ENCODE measurements at regions not wholly inside any gene's neighbourhood (a gene's known extent, or its start where the extent isn't known, plus 50 kb on each side); places are given as distances from the start of the nearest gene placed in this dataset.

DNA sequence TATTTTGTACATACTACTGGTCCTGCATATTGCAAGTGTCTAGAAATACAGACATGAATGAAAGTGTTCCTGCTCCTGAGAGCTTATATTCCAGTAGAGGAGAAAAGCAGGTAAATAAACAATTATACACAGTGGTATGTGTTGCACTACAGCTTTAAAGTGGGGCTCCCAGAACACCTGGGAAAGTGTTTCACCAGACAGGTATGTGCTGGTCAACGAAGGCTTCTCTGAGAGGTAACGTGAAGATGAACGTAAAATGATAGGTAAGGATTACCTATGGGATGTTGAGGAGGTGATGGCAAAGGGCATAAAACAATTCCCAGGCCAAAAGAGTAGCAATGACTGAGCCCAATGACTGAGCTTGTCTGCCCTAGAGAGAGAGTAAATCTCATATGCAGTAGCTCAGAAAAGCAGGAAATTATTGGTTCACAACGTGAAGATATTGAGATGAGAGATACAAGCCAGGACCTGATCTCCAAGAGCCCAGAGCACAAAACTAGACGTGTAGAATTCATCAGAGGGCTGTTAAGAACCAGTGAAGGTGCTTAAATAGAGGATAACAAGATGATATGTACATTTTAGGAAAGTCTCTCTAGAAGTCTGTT is 459.1 kb upstream of the BCHE start:
- TF ChIP-seq, protein P1, sequence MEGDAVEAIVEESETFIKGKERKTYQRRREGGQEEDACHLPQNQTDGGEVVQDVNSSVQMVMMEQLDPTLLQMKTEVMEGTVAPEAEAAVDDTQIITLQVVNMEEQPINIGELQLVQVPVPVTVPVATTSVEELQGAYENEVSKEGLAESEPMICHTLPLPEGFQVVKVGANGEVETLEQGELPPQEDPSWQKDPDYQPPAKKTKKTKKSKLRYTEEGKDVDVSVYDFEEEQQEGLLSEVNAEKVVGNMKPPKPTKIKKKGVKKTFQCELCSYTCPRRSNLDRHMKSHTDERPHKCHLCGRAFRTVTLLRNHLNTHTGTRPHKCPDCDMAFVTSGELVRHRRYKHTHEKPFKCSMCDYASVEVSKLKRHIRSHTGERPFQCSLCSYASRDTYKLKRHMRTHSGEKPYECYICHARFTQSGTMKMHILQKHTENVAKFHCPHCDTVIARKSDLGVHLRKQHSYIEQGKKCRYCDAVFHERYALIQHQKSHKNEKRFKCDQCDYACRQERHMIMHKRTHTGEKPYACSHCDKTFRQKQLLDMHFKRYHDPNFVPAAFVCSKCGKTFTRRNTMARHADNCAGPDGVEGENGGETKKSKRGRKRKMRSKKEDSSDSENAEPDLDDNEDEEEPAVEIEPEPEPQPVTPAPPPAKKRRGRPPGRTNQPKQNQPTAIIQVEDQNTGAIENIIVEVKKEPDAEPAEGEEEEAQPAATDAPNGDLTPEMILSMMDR (IDR thresholded peaks at IDR 0.05 in 4 of 5, conservative IDR thresholded peaks at IDR 0.05 in 1 of 5): no peak
- no peak for TF ChIP-seq POLR2A (IDR thresholded peaks at IDR 0.05)

All from gastrocnemius medialis (tissue), 4 donors.